Esophagus squamous epithelium (tissue), 5 donors: ENCODE measurements at regions not wholly inside any gene's neighbourhood (a gene's known extent, or its start where the extent isn't known, plus 50 kb on each side); places are given as distances from the start of the nearest gene placed in this dataset.

ENCODE experiments used
- DNase-seq: peaks from one replicate; lab custom pipeline; 2025; lab: John Stamatoyannopoulos, UW
- H3K27ac ChIP-seq, 4 donors: fragments of 200-600 bp; sonication (generic); one replicate each; pipeline ENCODE4 v1.5.1; 2016 to 2019; ENCODE audit warnings: mild to moderate bottlenecking in 1 of 4
- H3K27me3 ChIP-seq, 4 donors: fragments of 200-600 bp; sonication (generic); 1 replicate in 3 of 4; 2 replicates in 1 of 4; pipeline versions ENCODE4 v1.5.1 to v1.6.0; 2017 to 2021; ENCODE audit warnings: antibody characterized with exemption in 1 of 4
- H3K36me3 ChIP-seq, 3 donors: fragments of 200-600 bp; sonication (generic); one replicate each; pipeline ENCODE4 v1.5.1; 2016 to 2019
- H3K4me1 ChIP-seq, 3 donors: fragments of 200-600 bp; sonication (generic); one replicate each; pipeline ENCODE4 v1.5.1; 2017 to 2019
- H3K4me3 ChIP-seq, 4 donors: fragments of 200-600 bp; sonication (generic); 1 replicate in 3 of 4; 2 replicates in 1 of 4; pipeline ENCODE4 v1.5.1; 2016 to 2019; ENCODE audit warnings: mild to moderate bottlenecking in 2 of 4, moderate library complexity in 1 of 4
- H3K9me3 ChIP-seq, 3 donors: fragments of 200-600 bp; sonication (generic); one replicate each; pipeline ENCODE4 v1.5.1; 2016 to 2019
- POLR2A ChIP-seq, 4 donors: fragments of 450-650 bp; IDR thresholded peaks; one replicate each; pipeline ENCODE4 v1.6.1; 2017; ENCODE audit warnings: antibody characterized with exemption in 4 of 4, mild to moderate bottlenecking in 4 of 4, moderate library complexity in 3 of 4
- WGBS, 2 donors: methylation state at CpG; one replicate each; pipeline ENCODE4 v1.1.5; 2018; 5-methylcytosine and 5-hydroxymethylcytosine counted together
- intact Hi-C: fragments of 100-400 bp; cut with DNase I; formaldehyde crosslinking; loops from one replicate; pipeline ENCODE4 v1.15.0; 2022
- TF ChIP-seq, protein P1 (sequence below), 6 experiments: fragments of 450-650 bp in 4 of 6; fragments of 200-600 bp in 2 of 6; sonication (generic) in 2 of 6; IDR thresholded peaks; one replicate each; pipeline ENCODE4 v1.5.1; 2016 to 2019; ENCODE audit warnings: antibody characterized with exemption in 6 of 6, mild to moderate bottlenecking in 4 of 6, moderate library complexity in 4 of 6
- donor health status: DM: yes; HTN: yes; CAD: no.

DNA sequence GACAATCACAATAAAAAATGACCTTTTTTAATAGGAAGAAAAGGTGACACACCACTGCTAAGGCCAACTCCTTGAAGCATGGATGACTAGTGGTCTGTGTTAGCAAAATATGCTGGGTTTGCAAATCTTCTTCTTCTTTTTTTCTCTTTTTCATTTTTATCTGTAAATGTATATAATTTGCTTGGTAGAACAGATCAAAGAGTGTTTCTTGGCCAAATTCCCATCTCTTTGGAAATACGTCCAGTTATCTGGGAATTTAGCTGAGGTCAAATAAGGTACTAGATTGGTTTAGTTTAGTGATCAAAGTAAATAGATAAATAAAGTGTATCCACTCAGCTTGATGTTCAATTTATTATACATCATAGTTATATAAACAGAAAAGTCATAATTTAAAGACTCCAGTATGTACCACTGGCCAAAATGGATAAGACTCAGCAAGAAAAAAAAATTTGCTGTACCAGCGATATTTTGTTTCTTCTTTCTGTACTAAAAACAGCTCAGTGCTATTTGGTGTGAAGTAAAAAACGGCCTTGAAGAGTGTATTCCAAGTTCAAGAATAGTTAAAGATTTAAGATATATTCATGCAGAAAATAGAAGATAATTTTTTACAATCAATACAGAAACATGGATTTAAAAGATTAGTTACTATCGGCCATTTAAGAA, 738.6 kb upstream of the PIK3C3 start:
- DNase-seq: no peak
- WGBS, 2 donors: 43 to 49% methylated on average over 4 of the region's 4 CpGs
- H3K9me3 ChIP-seq: no peaks in the 10 kb centered on the region

DNA sequence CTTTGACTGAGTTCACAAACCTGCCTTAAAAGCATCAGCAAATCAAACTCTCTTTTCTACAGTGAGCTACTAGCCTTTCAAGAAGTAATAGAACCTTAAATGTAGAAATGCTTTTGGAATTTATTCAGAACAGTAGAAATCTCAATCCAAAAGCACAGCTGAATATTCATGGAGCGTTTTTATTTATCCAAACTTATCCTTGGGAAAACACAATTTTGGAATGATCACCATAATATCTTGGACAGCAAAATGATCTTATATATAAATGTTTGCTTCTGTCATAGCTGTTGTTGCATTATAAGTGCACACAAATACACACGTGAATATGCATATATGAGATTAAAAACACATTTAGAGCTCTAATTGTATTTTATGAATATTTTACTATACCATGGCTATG, 747.3 kb upstream of the PIK3C3 start:
- H3K4me1 ChIP-seq: no peaks in the 10 kb centered on the region
- no peak overlapping the region for H3K4me3 ChIP-seq
- H3K9me3 ChIP-seq: no peaks in the 10 kb centered on the region
- no peak overlapping the region for H3K27ac ChIP-seq
- DNase-seq: no peak
- intact Hi-C loops: no loop called here
- no peaks in the 10 kb centered on the region for H3K36me3 ChIP-seq
- 62 to 63% methylated on average over 2 of the region's 2 CpGs for WGBS, 2 donors
- TF ChIP-seq POLR2A (IDR thresholded peaks at IDR 0.05): no peak
- TF ChIP-seq, protein P1, sequence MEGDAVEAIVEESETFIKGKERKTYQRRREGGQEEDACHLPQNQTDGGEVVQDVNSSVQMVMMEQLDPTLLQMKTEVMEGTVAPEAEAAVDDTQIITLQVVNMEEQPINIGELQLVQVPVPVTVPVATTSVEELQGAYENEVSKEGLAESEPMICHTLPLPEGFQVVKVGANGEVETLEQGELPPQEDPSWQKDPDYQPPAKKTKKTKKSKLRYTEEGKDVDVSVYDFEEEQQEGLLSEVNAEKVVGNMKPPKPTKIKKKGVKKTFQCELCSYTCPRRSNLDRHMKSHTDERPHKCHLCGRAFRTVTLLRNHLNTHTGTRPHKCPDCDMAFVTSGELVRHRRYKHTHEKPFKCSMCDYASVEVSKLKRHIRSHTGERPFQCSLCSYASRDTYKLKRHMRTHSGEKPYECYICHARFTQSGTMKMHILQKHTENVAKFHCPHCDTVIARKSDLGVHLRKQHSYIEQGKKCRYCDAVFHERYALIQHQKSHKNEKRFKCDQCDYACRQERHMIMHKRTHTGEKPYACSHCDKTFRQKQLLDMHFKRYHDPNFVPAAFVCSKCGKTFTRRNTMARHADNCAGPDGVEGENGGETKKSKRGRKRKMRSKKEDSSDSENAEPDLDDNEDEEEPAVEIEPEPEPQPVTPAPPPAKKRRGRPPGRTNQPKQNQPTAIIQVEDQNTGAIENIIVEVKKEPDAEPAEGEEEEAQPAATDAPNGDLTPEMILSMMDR (IDR thresholded peaks at IDR 0.05): no peak
- H3K27me3 ChIP-seq: no peaks in the 10 kb centered on the region

More for the DNA sequence above, 738.6 kb upstream of the PIK3C3 start:
- intact Hi-C loops: no loop called here
- Histone ChIP-seq H3K4me3 (no peak overlapping the region), H3K36me3 (no peaks in the 10 kb centered on the region), H3K27me3 (no peaks in the 10 kb centered on the region), H3K4me1 (no peaks in the 10 kb centered on the region), H3K27ac (no peak overlapping the region)
- TF ChIP-seq, protein P1 (IDR thresholded peaks at IDR 0.05): no peak
- no peak for TF ChIP-seq POLR2A (IDR thresholded peaks at IDR 0.05)

DNA sequence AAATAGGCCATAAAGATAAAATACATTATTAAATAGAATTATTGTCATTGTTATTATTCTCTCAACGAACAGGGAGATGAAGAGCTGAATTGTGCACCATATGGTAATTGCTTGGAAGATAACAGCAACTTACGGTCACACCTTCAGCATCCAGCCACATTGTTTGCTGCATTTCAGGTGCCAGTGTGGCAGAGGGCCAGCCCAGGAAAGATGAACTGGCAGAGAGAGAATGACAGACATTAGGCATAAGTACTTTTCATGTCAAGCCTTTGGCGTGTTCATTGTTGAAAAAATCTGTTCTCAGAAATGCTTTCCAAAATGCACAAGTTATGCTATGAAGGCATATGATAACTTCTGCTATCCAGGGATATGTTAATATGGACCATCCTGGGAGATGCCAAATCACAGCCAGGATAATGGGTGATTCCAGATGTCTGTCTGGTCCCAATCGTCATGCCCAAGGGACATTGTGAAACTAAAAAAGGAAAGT, 748.6 kb upstream of the PIK3C3 start:
- WGBS, 2 donors: 39 to 45% methylated on average over 4 of the region's 4 CpGs
- DNase-seq: no peak
- no peak for TF ChIP-seq POLR2A (IDR thresholded peaks at IDR 0.05)
- TF ChIP-seq, protein P1 (IDR thresholded peaks at IDR 0.05): no peak
- Histone ChIP-seq H3K27ac (no peak overlapping the region), H3K4me3 (no peak overlapping the region), H3K9me3 (no peaks in the 10 kb centered on the region), H3K27me3 (no peaks in the 10 kb centered on the region), H3K4me1 (no peaks in the 10 kb centered on the region), H3K36me3 (no peaks in the 10 kb centered on the region)
- intact Hi-C loops: no loop called here

DNA sequence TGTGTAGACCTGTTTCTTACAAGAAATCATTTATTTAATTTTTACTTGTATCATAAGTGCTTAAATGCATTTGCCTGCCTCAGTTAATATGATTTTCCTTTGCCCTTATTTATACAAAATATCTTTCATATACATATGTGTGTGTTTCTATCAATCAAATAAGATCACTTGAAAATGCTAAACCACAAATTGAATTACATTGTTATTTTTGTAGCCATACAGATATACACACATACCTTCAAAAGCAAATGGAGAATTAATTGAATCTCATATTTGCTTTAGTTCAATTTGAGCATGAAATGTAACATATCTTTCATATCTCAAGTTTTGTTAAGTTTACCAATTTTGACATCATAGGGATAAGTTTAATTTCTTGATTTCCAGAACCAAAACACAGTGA, 755.8 kb upstream of the PIK3C3 start:
- intact Hi-C loops: no loop called here
- TF ChIP-seq, protein P1 (IDR thresholded peaks at IDR 0.05): no peak
- TF ChIP-seq POLR2A (IDR thresholded peaks at IDR 0.05): no peak

DNA sequence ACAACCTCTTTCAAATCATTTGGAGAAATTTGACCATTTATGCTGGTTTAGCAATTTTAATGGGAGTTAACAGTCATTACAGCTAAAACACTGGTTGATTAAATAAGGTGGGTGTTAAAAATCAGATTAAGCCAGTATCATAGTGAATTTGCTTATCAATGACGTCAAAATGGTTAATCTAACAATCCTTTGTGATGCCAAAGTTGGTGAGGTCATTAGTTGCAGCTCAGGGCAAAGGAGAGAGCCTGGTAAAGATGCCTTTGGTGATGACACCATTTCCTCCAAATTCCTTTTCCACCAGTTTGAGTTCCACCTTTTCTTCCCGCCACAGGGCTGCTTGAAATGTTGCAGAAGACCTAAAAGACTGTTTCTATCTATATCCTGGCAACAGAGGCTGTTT, 757.1 kb upstream of the PIK3C3 start:
- 68 to 77% methylated on average over 2 of the region's 2 CpGs for WGBS, 2 donors

More for the DNA sequence above, 755.8 kb upstream of the PIK3C3 start:
- Histone ChIP-seq H3K4me3 (no peak overlapping the region), H3K36me3 (no peaks in the 10 kb centered on the region), H3K27ac (no peak overlapping the region), H3K27me3 (no peaks in the 10 kb centered on the region), H3K9me3 (peaks cover 0 to 2% (median 0%) of the 10 kb centered on the region in 3 donors), H3K4me1 (no peaks in the 10 kb centered on the region)
- DNase-seq: no peak

More for the DNA sequence above, 757.1 kb upstream of the PIK3C3 start:
- intact Hi-C loops: no loop called here
- no peak overlapping the region for H3K4me3 ChIP-seq
- H3K27me3 ChIP-seq: no peaks in the 10 kb centered on the region
- TF ChIP-seq POLR2A (IDR thresholded peaks at IDR 0.05): no peak
- TF ChIP-seq, protein P1 (IDR thresholded peaks at IDR 0.05): no peak
- H3K9me3 ChIP-seq: peaks cover 0 to 4% (median 0%) of the 10 kb centered on the region in 3 donors
- H3K36me3 ChIP-seq: no peaks in the 10 kb centered on the region
- DNase-seq: no peak
- H3K27ac ChIP-seq: no peak overlapping the region
- no peaks in the 10 kb centered on the region for H3K4me1 ChIP-seq
